Activated T-cell treated with anti-CD3 and anti-CD28 coated beads, Interleukin-2, amount 50 U/mL, for 48 hours (primary cell): ENCODE measurements at regions not wholly inside any gene's neighbourhood (a gene's known extent, or its start where the extent isn't known, plus 50 kb on each side); places are given as distances from the start of the nearest gene placed in this dataset.
"Not testable (repeated sequence)": the region's sequence is repeated elsewhere in the genome, so short reads cannot be mapped to it uniquely, and the experiment has no call there.

ENCODE experiments used
- DNase-seq, 2 experiments: peaks; one replicate each; pipeline ENCODE4 v3.0.0-alpha.2; 2020

- no peak for DNase-seq
Observed at GRCh38 chr2:146990311-146991054, 854.3 kb upstream of the ACVR2A start.

- no peak for DNase-seq
Observed at GRCh38 chr2:146989741-146990140, 855.1 kb upstream of the ACVR2A start.

GRCh38 chr2:146987996-146988395, 856.8 kb upstream of the ACVR2A start:
- DNase-seq, result no peak

GRCh38 chr2:146986161-146986560, 858.7 kb upstream of the ACVR2A start:
- no peak for DNase-seq

GRCh38 chr2:146985753-146986152, 859.1 kb upstream of the ACVR2A start:
- DNase-seq, result no peak

GRCh38 chr2:146984014-146984413, 860.8 kb upstream of the ACVR2A start:
- no peak for DNase-seq

GRCh38 chr2:146982393-146982846, 862.4 kb upstream of the ACVR2A start:
- DNase-seq, result no peak

- DNase-seq, result no peak
Observed at GRCh38 chr2:146981921-146982320, 862.9 kb upstream of the ACVR2A start.

- DNase-seq, result no peak
Observed at GRCh38 chr2:146979746-146980145, 865.1 kb upstream of the ACVR2A start.

GRCh38 chr2:146978577-146979555, 866.0 kb upstream of the ACVR2A start:
- no peak for DNase-seq

GRCh38 chr2:146970981-146971380, 873.8 kb upstream of the ACVR2A start:
- not testable (repeated sequence) for DNase-seq

GRCh38 chr2:146969703-146970102, 875.1 kb upstream of the ACVR2A start:
- not testable (repeated sequence) for DNase-seq

- DNase-seq, result no peak
Observed at GRCh38 chr2:146964494-146964893, 880.3 kb upstream of the ACVR2A start.

GRCh38 chr2:146954544-146954943, 890.3 kb upstream of the ACVR2A start:
- DNase-seq, result no peak

- DNase-seq, result no peak
Observed at GRCh38 chr2:146952696-146953095, 892.1 kb upstream of the ACVR2A start.

GRCh38 chr2:146950911-146951310, 893.9 kb upstream of the ACVR2A start:
- no peak for DNase-seq

GRCh38 chr2:146950361-146950760, 894.5 kb upstream of the ACVR2A start:
- DNase-seq, result no peak

GRCh38 chr2:146949400-146949799, 895.4 kb upstream of the ACVR2A start:
- no peak for DNase-seq

- DNase-seq, result no peak
Observed at GRCh38 chr2:146944601-146945000, 900.2 kb upstream of the ACVR2A start.

GRCh38 chr2:146939991-146940685, 904.7 kb upstream of the ACVR2A start:
- DNase-seq, result no peak

GRCh38 chr2:146934921-146935320, 909.9 kb upstream of the ACVR2A start:
- DNase-seq, result no peak

- DNase-seq, result no peak
Observed at GRCh38 chr2:146931109-146931508, 913.7 kb upstream of the ACVR2A start.

- no peak for DNase-seq
Observed at GRCh38 chr2:146927080-146927711, 917.6 kb upstream of the ACVR2A start.
